ENCODE measurements at regions not wholly inside any gene's neighbourhood (a gene's known extent, or its start where the extent isn't known, plus 50 kb on each side); places are given as distances from the start of the nearest gene placed in this dataset.

- TF ChIP-seq CTCF (IDR thresholded peaks at IDR 0.05), result no peak
- TF ChIP-seq POLR2A (IDR thresholded peaks at IDR 0.05), result no peak
Observed at GRCh38 chr5:53424686-53425615, 55.5 kb upstream of the FST start.

Measured in breast epithelium (tissue), 3 donors.